ENCODE measurements at regions not wholly inside any gene's neighbourhood (a gene's known extent, or its start where the extent isn't known, plus 50 kb on each side); places are given as distances from the start of the nearest gene placed in this dataset.

DNA sequence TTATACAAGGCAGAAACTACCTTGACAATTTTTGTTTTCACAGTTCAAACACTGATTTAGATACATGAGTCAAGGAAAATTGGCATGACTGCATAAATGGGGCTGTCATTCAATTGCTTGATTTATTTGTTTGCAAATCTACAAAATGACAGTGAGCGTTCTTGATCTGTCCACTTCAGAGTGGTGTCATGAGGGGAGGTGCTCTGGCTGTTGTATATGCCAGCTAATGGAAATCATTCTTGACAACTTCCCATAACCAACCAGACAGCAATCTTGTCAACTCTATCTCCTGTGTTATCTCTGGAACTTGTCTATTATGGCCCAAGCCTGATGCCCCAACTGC, 120.6 kb upstream of the UGP2 start:
- no peaks in the 10 kb centered on the region for H3K27me3 ChIP-seq (replicated peaks in 1 of 2; ENCODE audit: control insufficient read depth in 2 of 2, insufficient read depth in 2 of 2, low read length in 1 of 2)
- BruUV-seq (replicated peaks): no TSS peak
- H3K4me2 ChIP-seq (ENCODE audit: control insufficient read depth, insufficient read depth): no peak overlapping the region
- ChIA-PET SMC1A (ENCODE audit: uncharacterized antibody, unreplicated experiment) (interaction anchor here (0.6 to 1.2 kb wide), 3 partner anchors 49 to 324 kb away, joined by 3 read pairs; no protein-coding TSS in a partner anchor), RAD21 (ENCODE audit: unreplicated experiment) (no interaction called here), CTCF (no interaction called here), POLR2A (no interaction called here)
- DNase-seq (ENCODE audit: low read depth, low spot score) (no peak), ATAC-seq (no peak), FAIRE-seq (no peak)
- 50% methylated on average over 1 of the region's 1 CpG for WGBS (ENCODE audit: insufficient coverage, insufficient replicate concordance, low lambda C conversion rate, missing lambda C conversion rate)
- H3K4me1 ChIP-seq (ENCODE audit: control insufficient read depth, insufficient read depth, low read length): no peaks in the 10 kb centered on the region
- H3K9ac ChIP-seq (ENCODE audit: control insufficient read depth, insufficient read depth, low read length): no peak overlapping the region
- no peaks in the 10 kb centered on the region for H4K20me1 ChIP-seq (ENCODE audit: control insufficient read depth, insufficient read depth)
- no peak overlapping the region for H3K4me3 ChIP-seq
- in situ Hi-C loops (cut with MboI) (no loop called here), intact Hi-C loops (cut with micrococcal nuclease; ENCODE audit: unreplicated experiment) (no loop called here)
- H2AFZ ChIP-seq (ENCODE audit: control insufficient read depth, low read depth, low read length): no peak overlapping the region
- H3K79me2 ChIP-seq (ENCODE audit: control insufficient read depth, insufficient read depth, low read length): no peaks in the 10 kb centered on the region
- no peak overlapping the region for H3K27ac ChIP-seq (ENCODE audit: control insufficient read depth, insufficient read depth)
- H3K36me3 ChIP-seq (ENCODE audit: control insufficient read depth in 2 of 2, insufficient read depth in 2 of 2, low read length in 1 of 2): no peaks in the 10 kb centered on the region
- no peak for TF ChIP-seq E4F1 (IDR thresholded peaks at IDR 0.05; ENCODE audit: borderline replicate concordance, partially characterized antibody)
- TF ChIP-seq SREBF2 (IDR thresholded peaks at IDR 0.05; ENCODE audit: low read length): no peak
- TF ChIP-seq, protein P1, sequence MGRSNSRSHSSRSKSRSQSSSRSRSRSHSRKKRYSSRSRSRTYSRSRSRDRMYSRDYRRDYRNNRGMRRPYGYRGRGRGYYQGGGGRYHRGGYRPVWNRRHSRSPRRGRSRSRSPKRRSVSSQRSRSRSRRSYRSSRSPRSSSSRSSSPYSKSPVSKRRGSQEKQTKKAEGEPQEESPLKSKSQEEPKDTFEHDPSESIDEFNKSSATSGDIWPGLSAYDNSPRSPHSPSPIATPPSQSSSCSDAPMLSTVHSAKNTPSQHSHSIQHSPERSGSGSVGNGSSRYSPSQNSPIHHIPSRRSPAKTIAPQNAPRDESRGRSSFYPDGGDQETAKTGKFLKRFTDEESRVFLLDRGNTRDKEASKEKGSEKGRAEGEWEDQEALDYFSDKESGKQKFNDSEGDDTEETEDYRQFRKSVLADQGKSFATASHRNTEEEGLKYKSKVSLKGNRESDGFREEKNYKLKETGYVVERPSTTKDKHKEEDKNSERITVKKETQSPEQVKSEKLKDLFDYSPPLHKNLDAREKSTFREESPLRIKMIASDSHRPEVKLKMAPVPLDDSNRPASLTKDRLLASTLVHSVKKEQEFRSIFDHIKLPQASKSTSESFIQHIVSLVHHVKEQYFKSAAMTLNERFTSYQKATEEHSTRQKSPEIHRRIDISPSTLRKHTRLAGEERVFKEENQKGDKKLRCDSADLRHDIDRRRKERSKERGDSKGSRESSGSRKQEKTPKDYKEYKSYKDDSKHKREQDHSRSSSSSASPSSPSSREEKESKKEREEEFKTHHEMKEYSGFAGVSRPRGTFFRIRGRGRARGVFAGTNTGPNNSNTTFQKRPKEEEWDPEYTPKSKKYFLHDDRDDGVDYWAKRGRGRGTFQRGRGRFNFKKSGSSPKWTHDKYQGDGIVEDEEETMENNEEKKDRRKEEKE (IDR thresholded peaks at IDR 0.05): no peak
- no peak for TF ChIP-seq RAD51 (IDR thresholded peaks at IDR 0.05)
- no peak for TF ChIP-seq KAT2A (conservative IDR thresholded peaks at IDR 0.05; ENCODE audit: control insufficient read depth, low read depth, low read length)
- no peak for TF ChIP-seq NFYB (IDR thresholded peaks at IDR 0.05; ENCODE audit: insufficient read depth, low read depth, low read length)
- no peak for TF ChIP-seq YBX1 (IDR thresholded peaks at IDR 0.05)
- no peak for TF ChIP-seq TCF7 (IDR thresholded peaks at IDR 0.05; ENCODE audit: borderline replicate concordance)
- TF ChIP-seq ELK1 (IDR thresholded peaks at IDR 0.05; ENCODE audit: low read depth, low read length): no peak
- no peak for TF ChIP-seq RB1 (IDR thresholded peaks at IDR 0.05; ENCODE audit: borderline replicate concordance)
- TF ChIP-seq POU2F2 (IDR thresholded peaks at IDR 0.05; ENCODE audit: borderline replicate concordance, low read depth, low read length): no peak
- TF ChIP-seq MAX (IDR thresholded peaks at IDR 0.05; ENCODE audit: low read depth, low read length): no peak
- no peak for TF ChIP-seq NFIC (IDR thresholded peaks at IDR 0.05; ENCODE audit: low read depth, low read length)
- no peak for TF ChIP-seq YY1 (IDR thresholded peaks at IDR 0.05; ENCODE audit: low read depth, low read length)
- no peak for TF ChIP-seq NFXL1 (IDR thresholded peaks at IDR 0.05; ENCODE audit: borderline replicate concordance)
- TF ChIP-seq NR2C2 (IDR thresholded peaks at IDR 0.05; ENCODE audit: borderline replicate concordance, control insufficient read depth, insufficient read length, low read depth): no peak
- no peaks in the 10 kb centered on the region for H3K9me3 ChIP-seq (replicated peaks; ENCODE audit: control insufficient read depth, insufficient read depth, low read length)

Measured in GM12878 (cell line).